ENCODE measurements at regions not wholly inside any gene's neighbourhood (a gene's known extent, or its start where the extent isn't known, plus 50 kb on each side); places are given as distances from the start of the nearest gene placed in this dataset.
"Not testable (repeated sequence)": the region's sequence is repeated elsewhere in the genome, so short reads cannot be mapped to it uniquely, and the experiment has no call there.

GRCh38 chr2:239554766-239555570 lies 154.1 kb upstream of the HDAC4 start:
- H3K4me3 ChIP-seq (ENCODE audit: low read length): no peak overlapping the region
- WGBS (ENCODE audit: insufficient coverage, insufficient read length): no CpG with 5 or more reads among the region's 8 CpGs
- no peaks in the 10 kb centered on the region for H3K9me3 ChIP-seq (ENCODE audit: control insufficient read depth, insufficient read depth, low read length)
- H3K4me1 ChIP-seq (ENCODE audit: control insufficient read depth, insufficient read depth, low read length): no peaks in the 10 kb centered on the region
- H3K36me3 ChIP-seq (ENCODE audit: control insufficient read depth, insufficient read depth, low read length): no peaks in the 10 kb centered on the region
- H3K27ac ChIP-seq (ENCODE audit: low read length): no peak overlapping the region
- no peak for DNase-seq (ENCODE audit: low read depth, low spot score)
- no peaks in the 10 kb centered on the region for H3K27me3 ChIP-seq (ENCODE audit: control insufficient read depth, insufficient read depth, low read length)

GRCh38 chr2:239553376-239554000 lies 152.7 kb upstream of the HDAC4 start:
- no peaks in the 10 kb centered on the region for H3K9me3 ChIP-seq (ENCODE audit: control insufficient read depth, insufficient read depth, low read length)
- no peak overlapping the region for H3K27ac ChIP-seq (ENCODE audit: low read length)
- no peaks in the 10 kb centered on the region for H3K4me1 ChIP-seq (ENCODE audit: control insufficient read depth, insufficient read depth, low read length)
- H3K36me3 ChIP-seq (ENCODE audit: control insufficient read depth, insufficient read depth, low read length): no peaks in the 10 kb centered on the region
- no peak for DNase-seq (ENCODE audit: low read depth, low spot score)
- H3K27me3 ChIP-seq (ENCODE audit: control insufficient read depth, insufficient read depth, low read length): no peaks in the 10 kb centered on the region
- WGBS (ENCODE audit: insufficient coverage, insufficient read length): no CpG with 5 or more reads among the region's 13 CpGs
- H3K4me3 ChIP-seq (ENCODE audit: low read length): no peak overlapping the region

- Histone ChIP-seq H3K27ac (ENCODE audit: low read length) (no peak overlapping the region), H3K36me3 (ENCODE audit: control insufficient read depth, insufficient read depth, low read length) (no peaks in the 10 kb centered on the region), H3K4me1 (ENCODE audit: control insufficient read depth, insufficient read depth, low read length) (no peaks in the 10 kb centered on the region), H3K4me3 (ENCODE audit: low read length) (no peak overlapping the region), H3K27me3 (ENCODE audit: control insufficient read depth, insufficient read depth, low read length) (no peaks in the 10 kb centered on the region), H3K9me3 (ENCODE audit: control insufficient read depth, insufficient read depth, low read length) (no peaks in the 10 kb centered on the region)
- DNase-seq (ENCODE audit: low read depth, low spot score): no peak
- no CpG with 5 or more reads among the region's 16 CpGs for WGBS (ENCODE audit: insufficient coverage, insufficient read length)
Measured at GRCh38 chr2:239552213-239552926, 151.6 kb upstream of the HDAC4 start.

GRCh38 chr2:239551206-239551605 lies 150.4 kb upstream of the HDAC4 start:
- no peak overlapping the region for H3K4me3 ChIP-seq (ENCODE audit: low read length)
- no peaks in the 10 kb centered on the region for H3K27me3 ChIP-seq (ENCODE audit: control insufficient read depth, insufficient read depth, low read length)
- no CpG with 5 or more reads among the region's 6 CpGs for WGBS (ENCODE audit: insufficient coverage, insufficient read length)
- H3K27ac ChIP-seq (ENCODE audit: low read length): no peak overlapping the region
- H3K36me3 ChIP-seq (ENCODE audit: control insufficient read depth, insufficient read depth, low read length): no peaks in the 10 kb centered on the region
- H3K4me1 ChIP-seq (ENCODE audit: control insufficient read depth, insufficient read depth, low read length): no peaks in the 10 kb centered on the region
- no peak for DNase-seq (ENCODE audit: low read depth, low spot score)
- H3K9me3 ChIP-seq (ENCODE audit: control insufficient read depth, insufficient read depth, low read length): no peaks in the 10 kb centered on the region

GRCh38 chr2:239550357-239550756 lies 149.5 kb upstream of the HDAC4 start:
- no peak for DNase-seq (ENCODE audit: low read depth, low spot score)
- no peaks in the 10 kb centered on the region for H3K4me1 ChIP-seq (ENCODE audit: control insufficient read depth, insufficient read depth, low read length)
- no peaks in the 10 kb centered on the region for H3K27me3 ChIP-seq (ENCODE audit: control insufficient read depth, insufficient read depth, low read length)
- no peaks in the 10 kb centered on the region for H3K36me3 ChIP-seq (ENCODE audit: control insufficient read depth, insufficient read depth, low read length)
- WGBS (ENCODE audit: insufficient coverage, insufficient read length): no CpG with 5 or more reads among the region's 3 CpGs
- no peak overlapping the region for H3K4me3 ChIP-seq (ENCODE audit: low read length)
- H3K27ac ChIP-seq (ENCODE audit: low read length): no peak overlapping the region
- H3K9me3 ChIP-seq (ENCODE audit: control insufficient read depth, insufficient read depth, low read length): no peaks in the 10 kb centered on the region

- no CpG with 5 or more reads among the region's 10 CpGs for WGBS (ENCODE audit: insufficient coverage, insufficient read length)
- H3K4me1 ChIP-seq (ENCODE audit: control insufficient read depth, insufficient read depth, low read length): no peaks in the 10 kb centered on the region
- DNase-seq (ENCODE audit: low read depth, low spot score): no peak
Measured at GRCh38 chr2:239549711-239550255, 149.0 kb upstream of the HDAC4 start.

GRCh38 chr2:239548965-239549595 lies 148.3 kb upstream of the HDAC4 start:
- WGBS (ENCODE audit: insufficient coverage, insufficient read length): no CpG with 5 or more reads among the region's 16 CpGs
- no peaks in the 10 kb centered on the region for H3K27me3 ChIP-seq (ENCODE audit: control insufficient read depth, insufficient read depth, low read length)

More at GRCh38 chr2:239549711-239550255, 149.0 kb upstream of the HDAC4 start:
- Histone ChIP-seq H3K27me3 (ENCODE audit: control insufficient read depth, insufficient read depth, low read length) (no peaks in the 10 kb centered on the region), H3K36me3 (ENCODE audit: control insufficient read depth, insufficient read depth, low read length) (no peaks in the 10 kb centered on the region), H3K27ac (ENCODE audit: low read length) (no peak overlapping the region), H3K9me3 (ENCODE audit: control insufficient read depth, insufficient read depth, low read length) (no peaks in the 10 kb centered on the region), H3K4me3 (ENCODE audit: low read length) (no peak overlapping the region)

GRCh38 chr2:239548451-239548871 lies 147.6 kb upstream of the HDAC4 start:
- DNase-seq (ENCODE audit: low read depth, low spot score): no peak
- Histone ChIP-seq H3K4me1 (ENCODE audit: control insufficient read depth, insufficient read depth, low read length) (no peaks in the 10 kb centered on the region), H3K36me3 (ENCODE audit: control insufficient read depth, insufficient read depth, low read length) (no peaks in the 10 kb centered on the region), H3K27me3 (ENCODE audit: control insufficient read depth, insufficient read depth, low read length) (no peaks in the 10 kb centered on the region), H3K27ac (ENCODE audit: low read length) (no peak overlapping the region), H3K9me3 (ENCODE audit: control insufficient read depth, insufficient read depth, low read length) (no peaks in the 10 kb centered on the region), H3K4me3 (ENCODE audit: low read length) (no peak overlapping the region)
- no CpG with 5 or more reads among the region's 12 CpGs for WGBS (ENCODE audit: insufficient coverage, insufficient read length)

More at GRCh38 chr2:239548965-239549595, 148.3 kb upstream of the HDAC4 start:
- no peak for DNase-seq (ENCODE audit: low read depth, low spot score)
- H3K36me3 ChIP-seq (ENCODE audit: control insufficient read depth, insufficient read depth, low read length): no peaks in the 10 kb centered on the region
- no peak overlapping the region for H3K4me3 ChIP-seq (ENCODE audit: low read length)
- no peaks in the 10 kb centered on the region for H3K4me1 ChIP-seq (ENCODE audit: control insufficient read depth, insufficient read depth, low read length)
- no peak overlapping the region for H3K27ac ChIP-seq (ENCODE audit: low read length)
- no peaks in the 10 kb centered on the region for H3K9me3 ChIP-seq (ENCODE audit: control insufficient read depth, insufficient read depth, low read length)

- H3K27ac ChIP-seq (ENCODE audit: low read length); DNase-seq (ENCODE audit: low read depth, low spot score); H3K4me1 ChIP-seq (ENCODE audit: control insufficient read depth, insufficient read depth, low read length); H3K36me3 ChIP-seq (ENCODE audit: control insufficient read depth, insufficient read depth, low read length); H3K27me3 ChIP-seq (ENCODE audit: control insufficient read depth, insufficient read depth, low read length); H3K4me3 ChIP-seq (ENCODE audit: low read length); H3K9me3 ChIP-seq (ENCODE audit: control insufficient read depth, insufficient read depth, low read length): not testable (repeated sequence)
- WGBS (ENCODE audit: insufficient coverage, insufficient read length): no CpG with 5 or more reads among the region's 3 CpGs
Measured at GRCh38 chr2:239547140-239547539, 146.3 kb upstream of the HDAC4 start.

GRCh38 chr2:239546541-239546940 lies 145.7 kb upstream of the HDAC4 start:
- WGBS (ENCODE audit: insufficient coverage, insufficient read length): no CpG with 5 or more reads among the region's 9 CpGs
- Histone ChIP-seq H3K4me1 (ENCODE audit: control insufficient read depth, insufficient read depth, low read length) (no peaks in the 10 kb centered on the region), H3K27me3 (ENCODE audit: control insufficient read depth, insufficient read depth, low read length) (no peaks in the 10 kb centered on the region), H3K27ac (ENCODE audit: low read length) (no peak overlapping the region), H3K9me3 (ENCODE audit: control insufficient read depth, insufficient read depth, low read length) (no peaks in the 10 kb centered on the region), H3K4me3 (ENCODE audit: low read length) (no peak overlapping the region), H3K36me3 (ENCODE audit: control insufficient read depth, insufficient read depth, low read length) (no peaks in the 10 kb centered on the region)
- no peak for DNase-seq (ENCODE audit: low read depth, low spot score)
